ENCODE measurements at regions not wholly inside any gene's neighbourhood (a gene's known extent, or its start where the extent isn't known, plus 50 kb on each side); places are given as distances from the start of the nearest gene placed in this dataset.

DNA sequence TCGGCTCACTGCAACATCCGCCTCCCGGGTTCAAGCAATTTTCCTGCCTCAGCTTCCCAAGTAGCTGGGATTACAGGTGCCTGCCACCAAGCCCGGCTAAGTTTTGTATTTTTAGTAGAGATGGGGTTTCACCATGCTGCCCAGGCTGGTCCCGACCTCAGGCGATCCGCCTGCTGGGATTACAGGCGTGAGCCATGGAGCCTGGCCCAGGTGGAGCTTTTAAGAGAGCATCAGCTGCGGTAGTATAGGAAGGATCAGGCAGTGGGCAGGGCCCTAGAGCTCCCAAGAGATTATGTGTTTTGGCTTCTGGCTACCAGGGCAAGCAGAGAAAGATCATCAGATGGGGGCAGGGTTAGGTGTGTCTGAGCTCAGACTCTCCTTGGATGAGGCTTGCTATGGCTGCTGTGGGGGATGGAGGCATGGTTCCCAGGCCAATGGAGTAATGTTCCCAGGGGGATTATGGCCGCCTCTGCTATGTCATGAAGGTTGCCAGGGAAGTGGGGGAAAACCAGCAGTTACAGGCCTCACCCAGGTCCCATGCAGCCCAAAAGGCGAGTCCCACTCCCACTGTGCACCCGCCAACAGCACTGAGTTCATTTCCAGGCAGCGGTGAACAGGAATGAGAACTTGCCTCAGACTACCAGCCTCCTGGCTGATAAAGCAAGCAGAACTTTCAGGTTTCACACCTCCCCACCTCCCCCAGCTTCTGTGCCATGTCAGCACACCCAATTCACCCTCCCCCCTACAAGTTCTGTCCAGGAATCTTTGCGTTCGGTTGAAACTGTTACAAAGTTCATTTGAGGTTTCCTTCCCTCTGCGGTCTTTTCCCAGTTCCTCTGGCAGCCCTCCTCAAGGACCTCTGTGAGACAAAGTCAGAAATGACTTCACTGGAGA lies 507.6 kb downstream of the SPATA31D1 start:
- H3K27me3 ChIP-seq (ENCODE audit: insufficient read depth, insufficient read length), result no peaks in the 10 kb centered on the region
- no peak overlapping the region for H3K4me3 ChIP-seq (ENCODE audit: insufficient read length, low read depth)
- H3K36me3 ChIP-seq (ENCODE audit: insufficient read depth, insufficient read length, low read length), result no peaks in the 10 kb centered on the region
- no peak for DNase-seq (ENCODE audit: low read depth, low spot score)
- no peak overlapping the region for H3K9ac ChIP-seq (ENCODE audit: insufficient read length, low read depth)
- no peaks in the 10 kb centered on the region for H3K4me1 ChIP-seq (ENCODE audit: insufficient read depth, insufficient read length)
- no peak for TF ChIP-seq SUZ12 (IDR thresholded peaks at IDR 0.05; ENCODE audit: extremely low read depth, insufficient read depth, insufficient read length)
- TF ChIP-seq ZNF274 (IDR thresholded peaks at IDR 0.05; ENCODE audit: low read depth, low read length), result no peak
- TF ChIP-seq YY1 (IDR thresholded peaks at IDR 0.05; ENCODE audit: insufficient read depth, insufficient read length), result no peak
- no peaks in the 10 kb centered on the region for H3K9me3 ChIP-seq (ENCODE audit: insufficient read depth, low read length)

DNA sequence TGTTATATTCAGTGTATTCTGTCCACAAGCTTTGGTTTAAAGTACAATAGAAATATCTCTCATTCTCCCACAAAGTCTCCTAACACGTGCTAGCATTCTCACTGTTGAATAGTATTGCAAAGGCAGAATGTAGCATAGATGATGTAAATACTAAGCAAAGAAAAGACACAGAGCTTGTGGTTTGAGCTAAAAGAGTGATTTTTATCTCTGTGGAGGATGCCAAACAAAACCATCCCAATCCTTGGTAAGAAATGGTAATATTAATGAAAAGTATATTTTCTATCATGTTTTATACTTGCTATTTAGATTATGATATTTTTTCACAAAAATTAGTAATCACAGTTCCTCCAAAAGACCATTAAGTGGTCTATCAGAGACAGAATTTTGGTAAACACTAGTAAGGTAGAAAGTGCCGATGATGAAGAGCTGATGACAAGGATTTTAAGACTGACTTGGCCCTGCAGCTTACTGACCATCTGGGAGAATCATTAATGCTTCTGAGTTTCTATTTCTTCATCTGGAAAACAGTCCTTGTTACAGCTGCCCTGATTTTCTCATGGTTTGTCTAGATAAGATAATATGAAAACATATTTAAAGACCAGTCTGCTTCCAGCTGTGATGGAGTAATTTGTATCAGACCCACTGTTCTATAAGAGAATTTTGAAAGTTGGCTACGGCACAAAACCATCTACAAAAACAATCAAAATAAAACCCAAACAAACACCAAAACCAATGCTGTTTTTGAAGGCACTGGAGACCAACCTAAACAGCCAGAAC lies 510.2 kb downstream of the SPATA31D1 start:
- DNase-seq (ENCODE audit: low read depth, low spot score), result no peak
- Histone ChIP-seq H3K36me3 (ENCODE audit: insufficient read depth, insufficient read length, low read length) (no peaks in the 10 kb centered on the region), H3K4me1 (ENCODE audit: insufficient read depth, insufficient read length) (no peaks in the 10 kb centered on the region), H3K4me3 (ENCODE audit: insufficient read length, low read depth) (no peak overlapping the region), H3K9me3 (ENCODE audit: insufficient read depth, low read length) (no peaks in the 10 kb centered on the region), H3K27me3 (ENCODE audit: insufficient read depth, insufficient read length) (no peaks in the 10 kb centered on the region), H3K9ac (ENCODE audit: insufficient read length, low read depth) (no peak overlapping the region)
- TF ChIP-seq ZNF274 (IDR thresholded peaks at IDR 0.05; ENCODE audit: low read depth, low read length), result no peak
- TF ChIP-seq YY1 (IDR thresholded peaks at IDR 0.05; ENCODE audit: insufficient read depth, insufficient read length), result no peak
- TF ChIP-seq SUZ12 (IDR thresholded peaks at IDR 0.05; ENCODE audit: extremely low read depth, insufficient read depth, insufficient read length), result no peak

DNA sequence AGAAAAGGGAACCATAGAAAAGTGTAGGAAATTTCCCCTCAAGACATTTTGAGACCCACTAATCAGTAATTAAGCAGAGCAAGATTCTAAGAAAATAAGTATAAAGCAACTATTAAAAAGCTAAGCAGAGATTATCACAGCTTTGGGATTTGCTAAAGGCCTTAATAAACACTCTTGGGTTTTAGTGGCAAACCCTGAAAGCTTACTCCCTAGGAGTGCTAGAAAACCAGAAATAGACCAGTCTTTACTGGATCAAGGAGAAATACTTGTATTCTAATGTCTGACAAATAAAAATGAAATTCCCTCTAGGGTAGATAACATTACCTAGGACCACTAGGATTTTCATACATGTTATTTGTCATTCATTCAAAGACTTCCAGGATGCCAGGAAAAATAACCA lies 510.8 kb downstream of the SPATA31D1 start:
- Histone ChIP-seq H3K4me3 (ENCODE audit: insufficient read length, low read depth) (no peak overlapping the region), H3K9ac (ENCODE audit: insufficient read length, low read depth) (no peak overlapping the region), H3K36me3 (ENCODE audit: insufficient read depth, insufficient read length, low read length) (no peaks in the 10 kb centered on the region), H3K27me3 (ENCODE audit: insufficient read depth, insufficient read length) (no peaks in the 10 kb centered on the region), H3K4me1 (ENCODE audit: insufficient read depth, insufficient read length) (no peaks in the 10 kb centered on the region), H3K9me3 (ENCODE audit: insufficient read depth, low read length) (no peaks in the 10 kb centered on the region)
- TF ChIP-seq SUZ12 (IDR thresholded peaks at IDR 0.05; ENCODE audit: extremely low read depth, insufficient read depth, insufficient read length), result no peak
- no peak for TF ChIP-seq YY1 (IDR thresholded peaks at IDR 0.05; ENCODE audit: insufficient read depth, insufficient read length)
- no peak for TF ChIP-seq ZNF274 (IDR thresholded peaks at IDR 0.05; ENCODE audit: low read depth, low read length)
- DNase-seq (ENCODE audit: low read depth, low spot score), result no peak

DNA sequence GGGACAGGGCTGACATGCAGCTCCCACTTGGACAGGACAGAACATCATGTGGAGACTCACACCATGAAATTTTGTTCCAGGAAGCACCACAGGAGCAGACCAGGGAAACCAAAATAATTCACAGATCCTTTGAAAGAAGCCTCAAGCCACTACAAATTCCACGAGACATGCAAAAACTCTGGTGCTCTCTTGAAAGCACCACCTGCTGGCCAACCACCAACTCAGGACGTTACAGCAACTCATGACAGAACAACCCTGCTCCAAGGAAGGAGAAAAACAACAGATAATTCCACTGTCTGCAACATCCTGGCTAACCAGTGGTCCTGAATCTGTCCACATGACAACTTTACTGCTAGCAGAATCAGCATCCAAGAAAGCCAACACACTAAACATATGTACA lies 516.0 kb downstream of the SPATA31D1 start:
- Histone ChIP-seq H3K9ac (ENCODE audit: insufficient read length, low read depth) (no peak overlapping the region), H3K4me1 (ENCODE audit: insufficient read depth, insufficient read length) (no peaks in the 10 kb centered on the region), H3K4me3 (ENCODE audit: insufficient read length, low read depth) (no peak overlapping the region), H3K9me3 (ENCODE audit: insufficient read depth, low read length) (no peaks in the 10 kb centered on the region), H3K36me3 (ENCODE audit: insufficient read depth, insufficient read length, low read length) (no peaks in the 10 kb centered on the region), H3K27me3 (ENCODE audit: insufficient read depth, insufficient read length) (no peaks in the 10 kb centered on the region)
- DNase-seq (ENCODE audit: low read depth, low spot score), result no peak
- TF ChIP-seq YY1 (IDR thresholded peaks at IDR 0.05; ENCODE audit: insufficient read depth, insufficient read length), result no peak
- no peak for TF ChIP-seq SUZ12 (IDR thresholded peaks at IDR 0.05; ENCODE audit: extremely low read depth, insufficient read depth, insufficient read length)
- no peak for TF ChIP-seq ZNF274 (IDR thresholded peaks at IDR 0.05; ENCODE audit: low read depth, low read length)

DNA sequence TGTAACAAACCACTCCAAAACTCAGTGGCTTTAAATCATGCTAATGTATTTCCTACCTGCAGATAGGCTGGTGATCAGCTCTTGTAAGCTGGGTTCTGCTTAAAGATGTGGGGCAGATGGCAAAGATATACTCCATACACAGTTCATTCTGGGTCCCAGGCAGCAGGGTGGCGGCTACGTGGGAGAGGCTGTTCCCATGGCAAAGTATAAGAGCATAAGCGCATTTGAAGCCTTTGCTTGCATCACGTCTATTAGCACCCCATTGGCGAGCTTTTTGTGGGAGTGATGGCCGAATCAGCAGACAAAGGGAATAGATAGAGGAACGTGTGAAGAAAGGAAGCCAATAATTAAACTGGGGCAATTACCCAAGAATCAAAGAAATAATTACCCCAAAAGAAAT lies 523.1 kb downstream of the SPATA31D1 start:
- Histone ChIP-seq H3K4me3 (ENCODE audit: insufficient read length, low read depth) (no peak overlapping the region), H3K9ac (ENCODE audit: insufficient read length, low read depth) (no peak overlapping the region), H3K36me3 (ENCODE audit: insufficient read depth, insufficient read length, low read length) (no peaks in the 10 kb centered on the region), H3K9me3 (ENCODE audit: insufficient read depth, low read length) (no peaks in the 10 kb centered on the region), H3K27me3 (ENCODE audit: insufficient read depth, insufficient read length) (no peaks in the 10 kb centered on the region), H3K4me1 (ENCODE audit: insufficient read depth, insufficient read length) (no peaks in the 10 kb centered on the region)
- TF ChIP-seq ZNF274 (IDR thresholded peaks at IDR 0.05; ENCODE audit: low read depth, low read length) (no peak), SUZ12 (IDR thresholded peaks at IDR 0.05; ENCODE audit: extremely low read depth, insufficient read depth, insufficient read length) (no peak), YY1 (IDR thresholded peaks at IDR 0.05; ENCODE audit: insufficient read depth, insufficient read length) (no peak)
- no peak for DNase-seq (ENCODE audit: low read depth, low spot score)

DNA sequence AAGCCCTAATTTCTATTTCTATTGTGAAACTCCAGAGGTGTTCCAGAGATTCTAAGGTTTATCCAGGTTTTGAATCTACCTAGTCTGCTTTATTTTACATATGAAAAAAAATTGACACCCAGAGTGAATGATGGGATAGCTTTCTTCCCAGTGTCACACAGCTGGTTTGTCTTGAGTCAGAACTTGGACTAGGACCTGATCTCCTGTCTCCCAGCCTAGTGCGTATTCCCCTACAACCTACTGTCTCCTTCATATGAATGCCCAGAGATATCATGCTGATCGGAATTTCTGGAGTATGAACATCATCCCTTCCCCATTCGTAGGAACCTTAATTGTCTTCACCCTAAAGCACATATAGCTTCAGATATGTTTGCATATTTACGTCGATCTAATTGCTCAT lies 524.2 kb downstream of the SPATA31D1 start:
- DNase-seq (ENCODE audit: low read depth, low spot score), result no peak
- Histone ChIP-seq H3K9me3 (ENCODE audit: insufficient read depth, low read length) (no peaks in the 10 kb centered on the region), H3K27me3 (ENCODE audit: insufficient read depth, insufficient read length) (no peaks in the 10 kb centered on the region), H3K9ac (ENCODE audit: insufficient read length, low read depth) (no peak overlapping the region), H3K4me3 (ENCODE audit: insufficient read length, low read depth) (no peak overlapping the region), H3K36me3 (ENCODE audit: insufficient read depth, insufficient read length, low read length) (no peaks in the 10 kb centered on the region), H3K4me1 (ENCODE audit: insufficient read depth, insufficient read length) (no peaks in the 10 kb centered on the region)
- TF ChIP-seq SUZ12 (IDR thresholded peaks at IDR 0.05; ENCODE audit: extremely low read depth, insufficient read depth, insufficient read length) (no peak), ZNF274 (IDR thresholded peaks at IDR 0.05; ENCODE audit: low read depth, low read length) (no peak), YY1 (IDR thresholded peaks at IDR 0.05; ENCODE audit: insufficient read depth, insufficient read length) (no peak)

DNA sequence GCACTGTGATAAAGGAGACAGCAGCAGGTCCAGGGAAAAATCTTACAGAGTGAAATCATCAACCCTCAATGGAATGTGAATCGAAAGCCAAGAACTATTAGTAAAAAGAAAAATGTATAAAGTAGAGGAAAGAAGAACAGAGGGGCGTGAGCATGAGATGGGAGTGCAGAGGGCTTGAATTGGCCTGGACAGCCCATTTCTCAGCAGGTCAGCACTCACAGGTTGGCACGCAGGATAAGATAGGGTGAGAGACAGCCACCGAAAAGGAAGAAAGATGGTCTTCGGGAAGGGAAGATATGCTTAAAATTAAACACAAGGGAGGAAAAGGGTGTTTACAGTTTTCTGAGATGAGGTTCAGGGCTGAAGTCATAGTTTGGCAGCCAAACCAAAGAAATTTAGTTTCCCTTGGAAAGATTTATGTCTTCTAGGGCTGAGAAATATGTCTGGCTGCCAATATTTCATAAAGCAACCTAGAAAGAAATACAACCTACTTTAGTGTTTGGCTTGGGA lies 524.7 kb downstream of the SPATA31D1 start:
- Histone ChIP-seq H3K4me1 (ENCODE audit: insufficient read depth, insufficient read length) (no peaks in the 10 kb centered on the region), H3K9me3 (ENCODE audit: insufficient read depth, low read length) (no peaks in the 10 kb centered on the region), H3K36me3 (ENCODE audit: insufficient read depth, insufficient read length, low read length) (no peaks in the 10 kb centered on the region), H3K27me3 (ENCODE audit: insufficient read depth, insufficient read length) (no peaks in the 10 kb centered on the region), H3K4me3 (ENCODE audit: insufficient read length, low read depth) (no peak overlapping the region), H3K9ac (ENCODE audit: insufficient read length, low read depth) (no peak overlapping the region)
- DNase-seq (ENCODE audit: low read depth, low spot score), result no peak
- TF ChIP-seq SUZ12 (IDR thresholded peaks at IDR 0.05; ENCODE audit: extremely low read depth, insufficient read depth, insufficient read length), result no peak
- no peak for TF ChIP-seq ZNF274 (IDR thresholded peaks at IDR 0.05; ENCODE audit: low read depth, low read length)
- no peak for TF ChIP-seq YY1 (IDR thresholded peaks at IDR 0.05; ENCODE audit: insufficient read depth, insufficient read length)
